ENCODE measurements at regions not wholly inside any gene's neighbourhood (a gene's known extent, or its start where the extent isn't known, plus 50 kb on each side); places are given as distances from the start of the nearest gene placed in this dataset.

GRCh38 chr13:38160131-38160530 is 189.5 kb upstream of the UFM1 start:
- intact Hi-C loops (cut with micrococcal nuclease; ENCODE audit: unreplicated experiment), result no loop called here
- POLR2A ChIA-PET, result interaction anchor here (1.1 kb wide), 2 partner anchors 14 to 55 kb away, joined by 3 read pairs; no protein-coding TSS in a partner anchor
- Histone ChIP-seq H3K36me3 (ENCODE audit: insufficient read depth, low read length) (no peaks in the 10 kb centered on the region), H3K4me2 (ENCODE audit: low read length) (no peak overlapping the region), H2AFZ (ENCODE audit: low read length) (no peak overlapping the region), H3K79me2 (ENCODE audit: insufficient read depth, low read depth, low read length) (no peaks in the 10 kb centered on the region), H4K20me1 (ENCODE audit: insufficient read depth, low read length) (no peaks in the 10 kb centered on the region), H3K9me2 (ENCODE audit: insufficient read depth, low read length) (no peaks in the 10 kb centered on the region), H3K4me1 (ENCODE audit: insufficient read depth, low read length, poor library complexity, severe bottlenecking) (no peaks in the 10 kb centered on the region), H3K4me3 (ENCODE audit: low read depth, low read length, poor library complexity, severe bottlenecking) (no peak overlapping the region), H3K9me3 (ENCODE audit: low read length) (no peaks in the 10 kb centered on the region), H3K27ac (ENCODE audit: low read depth, low read length, poor library complexity, severe bottlenecking) (no peak overlapping the region)
- CTCF ChIA-PET (ENCODE audit: unreplicated experiment), result no interaction called here
- DNase-seq (ENCODE audit: low spot score), result no peak
- BruUV-seq (replicated peaks), result no TSS peak
- TF ChIP-seq CTCF (conservative IDR thresholded peaks at IDR 0.05; ENCODE audit: low read length), result no peak
- no peak for TF ChIP-seq EZH2phosphoT487 (IDR thresholded peaks at IDR 0.05; ENCODE audit: borderline replicate concordance, low read depth, low read length)

GRCh38 chr13:38159710-38160109 is 189.9 kb upstream of the UFM1 start:
- H2AFZ ChIP-seq (ENCODE audit: low read length), result no peak overlapping the region
- H4K20me1 ChIP-seq (ENCODE audit: insufficient read depth, low read length), result no peaks in the 10 kb centered on the region
- H3K4me3 ChIP-seq (ENCODE audit: low read depth, low read length, poor library complexity, severe bottlenecking), result no peak overlapping the region
- no TSS peak for BruUV-seq (replicated peaks)
- no peaks in the 10 kb centered on the region for H3K9me3 ChIP-seq (ENCODE audit: low read length)
- ChIA-PET POLR2A (interaction anchor here (1.1 kb wide), 1 partner anchor 54 kb away, joined by 3 read pairs; no protein-coding TSS in a partner anchor), CTCF (ENCODE audit: unreplicated experiment) (no interaction called here)
- H3K36me3 ChIP-seq (ENCODE audit: insufficient read depth, low read length), result no peaks in the 10 kb centered on the region
- H3K27ac ChIP-seq (ENCODE audit: low read depth, low read length, poor library complexity, severe bottlenecking), result no peak overlapping the region
- intact Hi-C loops (cut with micrococcal nuclease; ENCODE audit: unreplicated experiment), result no loop called here
- H3K4me2 ChIP-seq (ENCODE audit: low read length), result no peak overlapping the region
- TF ChIP-seq CTCF (conservative IDR thresholded peaks at IDR 0.05; ENCODE audit: low read length), result no peak
- no peak for TF ChIP-seq EZH2phosphoT487 (IDR thresholded peaks at IDR 0.05; ENCODE audit: borderline replicate concordance, low read depth, low read length)
- H3K4me1 ChIP-seq (ENCODE audit: insufficient read depth, low read length, poor library complexity, severe bottlenecking), result no peaks in the 10 kb centered on the region
- no peaks in the 10 kb centered on the region for H3K79me2 ChIP-seq (ENCODE audit: insufficient read depth, low read depth, low read length)
- no peaks in the 10 kb centered on the region for H3K9me2 ChIP-seq (ENCODE audit: insufficient read depth, low read length)
- DNase-seq (ENCODE audit: low spot score), result no peak

- DNase-seq (ENCODE audit: low spot score), result no peak
- ChIA-PET CTCF (ENCODE audit: unreplicated experiment) (no interaction called here), POLR2A (interaction anchor here (0.6 kb wide), 1 partner anchor 135 kb away, joined by 3 read pairs; no protein-coding TSS in a partner anchor)
- Histone ChIP-seq H3K4me3 (ENCODE audit: low read depth, low read length, poor library complexity, severe bottlenecking) (no peak overlapping the region), H3K9me2 (ENCODE audit: insufficient read depth, low read length) (no peaks in the 10 kb centered on the region), H3K4me2 (ENCODE audit: low read length) (no peak overlapping the region), H3K36me3 (ENCODE audit: insufficient read depth, low read length) (no peaks in the 10 kb centered on the region), H3K27ac (ENCODE audit: low read depth, low read length, poor library complexity, severe bottlenecking) (no peak overlapping the region), H3K79me2 (ENCODE audit: insufficient read depth, low read depth, low read length) (no peaks in the 10 kb centered on the region), H4K20me1 (ENCODE audit: insufficient read depth, low read length) (no peaks in the 10 kb centered on the region), H2AFZ (ENCODE audit: low read length) (no peak overlapping the region), H3K4me1 (ENCODE audit: insufficient read depth, low read length, poor library complexity, severe bottlenecking) (no peaks in the 10 kb centered on the region), H3K9me3 (ENCODE audit: low read length) (no peaks in the 10 kb centered on the region)
- intact Hi-C loops (cut with micrococcal nuclease; ENCODE audit: unreplicated experiment), result no loop called here
- no TSS peak for BruUV-seq (replicated peaks)
- TF ChIP-seq CTCF (conservative IDR thresholded peaks at IDR 0.05; ENCODE audit: low read length), result no peak
- no peak for TF ChIP-seq EZH2phosphoT487 (IDR thresholded peaks at IDR 0.05; ENCODE audit: borderline replicate concordance, low read depth, low read length)
Measured at GRCh38 chr13:38147050-38147449, 202.6 kb upstream of the UFM1 start.

Measured in OCI-LY7 (cell line).